PC-3 (cell line): ENCODE measurements at regions not wholly inside any gene's neighbourhood (a gene's known extent, or its start where the extent isn't known, plus 50 kb on each side); places are given as distances from the start of the nearest gene placed in this dataset.

Experiments
- CTCF ChIP-seq: fragments of 300-600 bp; sonication (generic); conservative IDR thresholded peaks from 2 replicates; pipeline ENCODE4 v1.5.1; 2017; ENCODE audit warnings: antibody characterized with exemption, low read depth, mild to moderate bottlenecking, low read length
- EZH2 ChIP-seq: fragments of 300-600 bp; sonication (generic); IDR thresholded peaks from one replicate; pipeline ENCODE4 v1.6.1; 2017; ENCODE audit warnings: antibody characterized with exemption, mild to moderate bottlenecking, low read length; ENCODE audit not compliant: unreplicated experiment
- EZH2phosphoT487 ChIP-seq: fragments of 300-600 bp; sonication (generic); IDR thresholded peaks from 2 replicates; pipeline ENCODE4 v1.6.1; 2018; ENCODE audit warnings: mild to moderate bottlenecking, antibody characterized with exemption, low read length, borderline replicate concordance

- TF ChIP-seq CTCF (no peak), EZH2 (no peak), EZH2phosphoT487 (no peak)
Observed at GRCh38 chr9:7403028-7403389, 396.6 kb downstream of the DMAC1 start.
